ENCODE measurements at regions not wholly inside any gene's neighbourhood (a gene's known extent, or its start where the extent isn't known, plus 50 kb on each side); places are given as distances from the start of the nearest gene placed in this dataset.

DNA sequence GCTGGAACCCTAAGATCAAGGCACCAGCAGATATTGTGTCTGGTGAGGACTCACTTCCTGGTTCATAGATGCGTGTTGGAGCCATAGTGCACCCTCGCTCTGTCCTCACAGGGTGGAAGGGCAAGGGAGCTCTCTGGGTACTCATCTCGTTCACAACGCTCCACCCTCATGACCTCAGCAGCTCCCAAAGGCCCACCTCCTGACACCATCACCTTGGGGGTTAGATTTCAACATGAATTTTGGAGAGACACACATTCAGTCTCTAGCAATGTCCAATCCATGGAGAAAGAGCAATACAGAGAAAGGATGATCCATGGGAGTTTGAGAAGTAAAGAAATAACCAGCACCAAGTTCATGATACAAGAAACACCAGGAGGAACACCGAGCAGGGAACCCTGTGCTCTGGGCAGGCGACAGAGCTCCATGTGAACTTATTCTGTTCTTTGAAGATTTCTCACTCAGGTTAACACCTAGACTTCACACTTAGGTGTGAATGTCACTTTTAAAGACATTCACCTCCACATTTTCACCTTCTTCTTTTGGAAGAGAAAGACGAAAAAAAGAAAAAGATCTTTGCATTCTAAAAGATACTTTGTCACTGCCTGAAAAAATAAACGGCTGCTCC, 171.8 kb upstream of the FAM9B start:
- Histone ChIP-seq H3K27me3 (ENCODE audit: control insufficient read depth, insufficient read depth, low read length) (no peaks in the 10 kb centered on the region), H3K9me3 (replicated peaks; ENCODE audit: low read length) (no peaks in the 10 kb centered on the region), H3K4me2 (ENCODE audit: low read length) (no peak overlapping the region), H3K4me3 (ENCODE audit: low read length) (no peak overlapping the region), H3K4me1 (ENCODE audit: control insufficient read depth, insufficient read depth, low read length) (no peaks in the 10 kb centered on the region), H3K9ac (ENCODE audit: low read depth, low read length) (no peak overlapping the region), H3K36me3 (ENCODE audit: insufficient read depth, low read length) (no peaks in the 10 kb centered on the region)

DNA sequence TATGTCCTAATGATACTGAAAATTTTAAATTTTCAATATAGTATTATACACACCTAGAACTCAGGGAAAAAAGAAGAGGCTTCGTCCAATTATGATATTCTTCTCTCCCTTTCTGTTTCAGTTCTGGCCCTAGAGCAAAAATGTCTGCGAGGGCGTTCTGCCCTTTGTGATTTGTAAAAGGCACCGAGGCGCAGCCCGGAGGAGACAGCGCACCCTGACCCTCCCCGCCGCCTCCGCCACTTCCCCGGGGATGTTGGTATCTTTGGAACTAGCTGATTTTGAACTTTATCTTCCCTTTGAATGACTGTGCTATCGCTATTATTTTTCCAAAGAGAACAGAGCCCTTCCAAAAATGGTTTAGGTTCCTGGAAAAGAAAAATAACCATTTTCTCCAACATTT, 173.2 kb upstream of the FAM9B start:
- Histone ChIP-seq H3K4me3 (ENCODE audit: low read length) (no peak overlapping the region), H3K27me3 (ENCODE audit: control insufficient read depth, insufficient read depth, low read length) (no peaks in the 10 kb centered on the region), H3K36me3 (ENCODE audit: insufficient read depth, low read length) (no peaks in the 10 kb centered on the region), H3K4me2 (ENCODE audit: low read length) (no peak overlapping the region), H3K4me1 (ENCODE audit: control insufficient read depth, insufficient read depth, low read length) (no peaks in the 10 kb centered on the region), H3K9ac (ENCODE audit: low read depth, low read length) (no peak overlapping the region), H3K9me3 (replicated peaks; ENCODE audit: low read length) (no peaks in the 10 kb centered on the region)

DNA sequence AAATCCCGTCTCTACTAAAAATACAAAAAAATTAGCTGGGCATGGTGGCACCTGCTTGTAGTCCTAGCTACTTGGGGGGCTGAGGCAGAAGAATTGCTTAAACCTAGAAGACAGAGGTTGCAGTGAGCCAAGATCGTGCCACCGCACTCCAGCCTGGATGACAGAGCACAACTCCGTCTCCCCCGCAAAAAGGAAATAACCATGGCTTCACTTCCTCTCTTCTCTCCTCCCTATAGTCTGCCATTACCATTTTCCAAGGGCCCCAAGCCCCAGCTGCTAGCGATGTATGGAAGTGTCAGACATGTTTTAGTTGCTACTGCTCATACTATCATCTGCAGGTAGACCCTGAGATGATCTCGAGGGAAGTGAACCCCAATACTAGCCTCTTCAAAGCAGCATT, 177.3 kb upstream of the FAM9B start:
- Histone ChIP-seq H3K9me3 (replicated peaks; ENCODE audit: low read length) (no peaks in the 10 kb centered on the region), H3K4me2 (ENCODE audit: low read length) (no peak overlapping the region), H3K4me1 (ENCODE audit: control insufficient read depth, insufficient read depth, low read length) (no peaks in the 10 kb centered on the region), H3K36me3 (ENCODE audit: insufficient read depth, low read length) (no peaks in the 10 kb centered on the region), H3K27me3 (ENCODE audit: control insufficient read depth, insufficient read depth, low read length) (no peaks in the 10 kb centered on the region), H3K9ac (ENCODE audit: low read depth, low read length) (no peak overlapping the region), H3K4me3 (ENCODE audit: low read length) (no peak overlapping the region)

DNA sequence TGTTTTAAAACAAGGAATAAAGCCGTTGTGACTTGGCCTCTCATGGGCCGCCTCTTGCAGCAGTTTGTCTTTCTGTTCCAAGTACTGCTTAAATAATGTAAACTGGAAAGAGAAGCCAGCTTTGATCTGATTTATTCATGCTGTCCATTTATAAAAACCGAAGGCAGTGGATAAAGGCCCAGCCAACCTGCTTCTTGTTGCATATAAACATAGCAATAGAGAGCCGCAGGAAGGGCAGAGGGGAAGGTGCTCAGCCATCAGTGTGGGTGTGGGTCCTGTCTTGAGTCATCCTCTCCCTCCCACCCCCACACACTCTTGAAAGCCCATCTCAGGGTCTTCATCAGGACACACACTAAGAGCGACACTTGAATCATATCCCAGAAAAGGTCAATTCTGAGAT, 187.9 kb upstream of the FAM9B start:
- Histone ChIP-seq H3K9me3 (replicated peaks; ENCODE audit: low read length) (peaks cover 2% of the 10 kb centered on the region), H3K4me1 (ENCODE audit: control insufficient read depth, insufficient read depth, low read length) (no peaks in the 10 kb centered on the region), H3K4me2 (ENCODE audit: low read length) (no peak overlapping the region), H3K4me3 (ENCODE audit: low read length) (no peak overlapping the region), H3K36me3 (ENCODE audit: insufficient read depth, low read length) (no peaks in the 10 kb centered on the region), H3K27me3 (ENCODE audit: control insufficient read depth, insufficient read depth, low read length) (no peaks in the 10 kb centered on the region), H3K9ac (ENCODE audit: low read depth, low read length) (no peak overlapping the region)

DNA sequence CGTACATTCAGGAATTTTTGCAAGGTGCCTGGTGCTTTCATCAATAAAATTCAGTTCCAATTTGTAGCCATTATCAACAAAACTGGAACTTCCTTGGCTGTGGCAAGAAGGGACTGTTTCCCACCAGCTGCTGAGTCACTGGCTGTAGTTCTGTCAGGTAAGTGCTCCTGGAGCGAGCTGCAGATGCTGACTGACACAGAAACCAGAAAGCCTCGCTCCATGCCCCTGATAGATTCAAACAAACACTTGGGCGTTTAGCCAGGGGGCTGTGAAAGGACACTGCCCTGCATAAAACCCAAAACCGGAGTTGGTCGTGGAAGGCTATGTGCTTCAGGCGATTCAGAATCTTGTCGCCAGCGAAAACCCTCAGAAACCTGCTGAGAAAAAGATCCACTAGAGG, 188.4 kb upstream of the FAM9B start:
- H3K4me3 ChIP-seq (ENCODE audit: low read length), result no peak overlapping the region

DNA sequence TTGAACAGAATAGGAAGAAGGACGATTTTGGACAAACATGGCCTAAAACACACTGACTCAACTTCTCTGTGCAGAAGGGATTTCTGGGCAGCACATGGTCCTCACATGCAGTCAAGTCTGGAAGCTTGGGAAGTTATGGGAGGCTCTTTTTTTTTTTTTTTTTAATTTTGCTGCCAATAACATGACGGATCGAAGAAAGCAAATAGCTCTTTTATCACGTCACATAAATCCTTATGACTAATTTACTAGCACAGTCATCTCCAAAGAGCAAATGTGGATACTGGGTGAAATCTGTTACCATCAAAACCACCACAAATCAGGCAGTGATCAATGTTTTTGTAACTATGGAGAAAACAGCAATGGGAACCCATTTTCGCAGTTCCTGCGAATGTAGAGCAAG, 193.3 kb upstream of the FAM9B start:
- Histone ChIP-seq H3K9me3 (replicated peaks; ENCODE audit: low read length) (no peaks in the 10 kb centered on the region), H3K27me3 (ENCODE audit: control insufficient read depth, insufficient read depth, low read length) (no peaks in the 10 kb centered on the region), H3K4me2 (ENCODE audit: low read length) (no peak overlapping the region), H3K4me3 (ENCODE audit: low read length) (no peak overlapping the region), H3K9ac (ENCODE audit: low read depth, low read length) (no peak overlapping the region), H3K4me1 (ENCODE audit: control insufficient read depth, insufficient read depth, low read length) (no peaks in the 10 kb centered on the region), H3K36me3 (ENCODE audit: insufficient read depth, low read length) (no peaks in the 10 kb centered on the region)

More for the DNA sequence above, 188.4 kb upstream of the FAM9B start:
- Histone ChIP-seq H3K9me3 (replicated peaks; ENCODE audit: low read length) (peaks cover 2% of the 10 kb centered on the region), H3K4me2 (ENCODE audit: low read length) (no peak overlapping the region), H3K4me1 (ENCODE audit: control insufficient read depth, insufficient read depth, low read length) (no peaks in the 10 kb centered on the region), H3K9ac (ENCODE audit: low read depth, low read length) (no peak overlapping the region), H3K27me3 (ENCODE audit: control insufficient read depth, insufficient read depth, low read length) (no peaks in the 10 kb centered on the region), H3K36me3 (ENCODE audit: insufficient read depth, low read length) (no peaks in the 10 kb centered on the region)

DNA sequence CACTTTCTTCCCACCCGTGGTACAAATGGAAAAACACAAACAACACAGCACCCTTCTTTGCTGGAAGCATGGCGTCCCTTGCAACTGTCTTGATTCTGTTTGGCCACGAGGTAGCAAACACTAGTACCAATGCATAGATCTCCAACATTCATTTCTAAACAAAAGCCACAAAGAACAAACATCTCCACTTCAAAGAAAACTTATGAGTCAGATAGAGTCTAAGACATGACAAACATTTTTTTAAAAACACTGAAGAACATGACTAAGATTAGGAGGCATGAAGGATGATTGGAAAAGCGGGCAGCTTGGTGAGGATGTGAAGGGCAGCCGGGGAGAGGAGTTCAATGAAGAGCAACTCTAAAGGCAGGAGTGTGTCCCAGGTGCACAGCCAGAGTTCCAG, 197.6 kb upstream of the FAM9B start:
- H3K9ac ChIP-seq (ENCODE audit: low read depth, low read length), result no peak overlapping the region
- no peaks in the 10 kb centered on the region for H3K36me3 ChIP-seq (ENCODE audit: insufficient read depth, low read length)
- no peak overlapping the region for H3K4me2 ChIP-seq (ENCODE audit: low read length)

DNA sequence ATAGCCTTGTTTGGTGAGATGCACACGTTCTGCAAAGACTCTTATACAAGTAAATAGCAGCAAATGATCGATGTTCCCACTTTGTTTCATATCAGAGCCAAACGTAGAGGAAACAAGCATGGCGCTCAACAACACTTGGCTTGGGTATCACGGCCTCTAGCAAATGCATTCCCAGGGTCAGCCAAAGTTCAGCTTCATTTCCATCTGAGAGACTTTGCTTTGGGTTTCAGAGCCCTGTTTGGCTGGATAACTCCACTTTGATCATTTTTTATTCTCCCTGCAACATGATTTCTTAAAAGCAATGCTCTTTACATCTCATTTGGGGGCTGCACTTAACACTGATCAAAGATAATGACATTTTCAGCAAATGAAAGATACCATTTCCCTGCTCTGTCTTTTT, 199.2 kb upstream of the FAM9B start:
- H3K4me2 ChIP-seq (ENCODE audit: low read length), result no peak overlapping the region
- H3K4me3 ChIP-seq (ENCODE audit: low read length), result no peak overlapping the region
- H3K9ac ChIP-seq (ENCODE audit: low read depth, low read length), result no peak overlapping the region
- H3K4me1 ChIP-seq (ENCODE audit: control insufficient read depth, insufficient read depth, low read length), result no peaks in the 10 kb centered on the region
- H3K36me3 ChIP-seq (ENCODE audit: insufficient read depth, low read length), result no peaks in the 10 kb centered on the region
- H3K9me3 ChIP-seq (replicated peaks; ENCODE audit: low read length), result no peaks in the 10 kb centered on the region
- no peaks in the 10 kb centered on the region for H3K27me3 ChIP-seq (ENCODE audit: control insufficient read depth, insufficient read depth, low read length)

More for the DNA sequence above, 197.6 kb upstream of the FAM9B start:
- no peaks in the 10 kb centered on the region for H3K4me1 ChIP-seq (ENCODE audit: control insufficient read depth, insufficient read depth, low read length)
- no peaks in the 10 kb centered on the region for H3K27me3 ChIP-seq (ENCODE audit: control insufficient read depth, insufficient read depth, low read length)
- no peaks in the 10 kb centered on the region for H3K9me3 ChIP-seq (replicated peaks; ENCODE audit: low read length)
- no peak overlapping the region for H3K4me3 ChIP-seq (ENCODE audit: low read length)

DNA sequence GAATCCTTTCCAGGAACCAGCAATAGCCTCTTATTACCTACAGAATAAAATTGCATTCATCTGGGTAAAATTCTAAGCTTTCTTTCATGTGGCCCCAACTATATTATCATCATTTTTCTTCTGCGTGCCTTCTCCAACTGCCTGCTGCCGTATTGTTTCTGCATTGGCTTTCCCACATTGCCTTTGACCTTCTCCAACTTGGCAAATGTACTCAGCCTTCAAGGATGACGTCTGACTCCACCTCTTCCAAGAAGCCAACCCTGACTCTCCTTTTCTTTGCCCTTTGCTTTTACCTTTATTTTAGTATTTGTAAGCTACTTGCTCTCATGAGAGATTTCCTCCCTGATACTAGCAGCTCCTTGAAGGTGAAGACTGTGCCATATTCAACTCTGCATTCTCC, 200.4 kb upstream of the FAM9B start:
- Histone ChIP-seq H3K9me3 (replicated peaks; ENCODE audit: low read length) (no peaks in the 10 kb centered on the region), H3K36me3 (ENCODE audit: insufficient read depth, low read length) (no peaks in the 10 kb centered on the region), H3K4me3 (ENCODE audit: low read length) (no peak overlapping the region), H3K9ac (ENCODE audit: low read depth, low read length) (no peak overlapping the region), H3K27me3 (ENCODE audit: control insufficient read depth, insufficient read depth, low read length) (no peaks in the 10 kb centered on the region), H3K4me1 (ENCODE audit: control insufficient read depth, insufficient read depth, low read length) (no peaks in the 10 kb centered on the region), H3K4me2 (ENCODE audit: low read length) (no peak overlapping the region)

DNA sequence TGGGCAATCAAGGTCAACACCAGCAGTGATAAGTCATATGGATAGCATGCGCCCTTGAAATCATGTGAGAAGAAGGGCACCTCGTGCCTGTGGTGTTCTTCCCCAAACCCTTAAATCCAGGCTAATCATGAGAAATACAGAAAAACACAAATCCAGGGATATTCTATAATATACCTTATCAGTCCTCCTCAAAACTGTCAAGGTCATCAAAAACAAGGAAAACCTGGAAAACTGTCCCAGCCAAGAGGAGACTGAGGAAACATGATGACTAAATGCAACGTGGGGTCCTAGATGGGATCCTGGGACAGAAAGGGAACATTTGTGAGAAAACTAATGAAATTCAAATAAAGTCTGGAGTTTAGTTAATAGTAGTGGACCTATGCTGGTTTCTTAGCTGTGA, 201.8 kb upstream of the FAM9B start:
- Histone ChIP-seq H3K9me3 (replicated peaks; ENCODE audit: low read length) (no peaks in the 10 kb centered on the region), H3K9ac (ENCODE audit: low read depth, low read length) (no peak overlapping the region), H3K4me2 (ENCODE audit: low read length) (no peak overlapping the region), H3K4me1 (ENCODE audit: control insufficient read depth, insufficient read depth, low read length) (no peaks in the 10 kb centered on the region), H3K4me3 (ENCODE audit: low read length) (no peak overlapping the region), H3K27me3 (ENCODE audit: control insufficient read depth, insufficient read depth, low read length) (no peaks in the 10 kb centered on the region), H3K36me3 (ENCODE audit: insufficient read depth, low read length) (no peaks in the 10 kb centered on the region)

DNA sequence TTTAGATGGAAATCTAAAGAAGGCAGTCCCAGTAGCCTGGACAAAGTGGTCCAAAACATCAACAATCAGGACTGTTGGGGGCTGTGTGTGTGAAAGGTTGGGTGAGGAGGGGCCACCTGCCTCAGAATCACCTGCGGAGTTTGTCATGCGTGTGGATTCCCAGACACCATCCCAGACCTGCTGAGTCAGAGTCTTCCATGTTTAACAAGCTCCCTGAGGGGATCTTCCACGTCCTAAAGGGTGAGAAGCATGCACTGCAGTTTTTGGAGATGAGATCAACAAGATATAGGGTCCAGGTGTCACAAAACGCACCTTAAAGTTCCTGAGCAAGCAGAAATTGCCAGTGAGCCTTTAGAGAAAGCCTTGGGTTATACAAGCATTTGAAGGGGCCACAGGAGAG, 207.0 kb upstream of the FAM9B start:
- Histone ChIP-seq H3K36me3 (ENCODE audit: insufficient read depth, low read length) (no peaks in the 10 kb centered on the region), H3K4me2 (ENCODE audit: low read length) (no peak overlapping the region), H3K4me1 (ENCODE audit: control insufficient read depth, insufficient read depth, low read length) (no peaks in the 10 kb centered on the region), H3K27me3 (ENCODE audit: control insufficient read depth, insufficient read depth, low read length) (no peaks in the 10 kb centered on the region), H3K4me3 (ENCODE audit: low read length) (no peak overlapping the region), H3K9ac (ENCODE audit: low read depth, low read length) (no peak overlapping the region), H3K9me3 (replicated peaks; ENCODE audit: low read length) (no peaks in the 10 kb centered on the region)

DNA sequence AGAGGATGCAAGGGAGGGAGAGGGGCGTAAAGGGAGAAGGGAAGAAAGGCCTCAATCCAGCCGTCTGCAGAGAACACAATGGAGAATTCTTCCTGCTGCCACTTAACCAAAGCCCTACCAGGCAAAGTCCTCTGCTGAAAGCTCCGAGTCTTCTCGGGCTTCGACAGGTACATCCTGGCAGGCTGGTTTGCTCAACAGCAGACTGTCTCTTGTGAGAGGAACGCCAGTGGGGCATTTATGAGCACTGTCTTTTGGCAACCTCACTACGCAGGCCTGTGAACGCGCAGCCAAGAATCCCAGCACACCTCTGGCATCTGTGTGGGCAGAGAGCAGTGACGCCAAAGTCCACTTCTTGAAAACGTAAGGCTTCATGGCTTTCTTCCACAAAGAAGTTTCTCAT, 207.5 kb upstream of the FAM9B start:
- H3K4me2 ChIP-seq (ENCODE audit: low read length), result no peak overlapping the region
- H3K36me3 ChIP-seq (ENCODE audit: insufficient read depth, low read length), result no peaks in the 10 kb centered on the region
- no peak overlapping the region for H3K9ac ChIP-seq (ENCODE audit: low read depth, low read length)

More for the DNA sequence above, 207.5 kb upstream of the FAM9B start:
- Histone ChIP-seq H3K9me3 (replicated peaks; ENCODE audit: low read length) (no peaks in the 10 kb centered on the region), H3K27me3 (ENCODE audit: control insufficient read depth, insufficient read depth, low read length) (no peaks in the 10 kb centered on the region), H3K4me1 (ENCODE audit: control insufficient read depth, insufficient read depth, low read length) (no peaks in the 10 kb centered on the region), H3K4me3 (ENCODE audit: low read length) (no peak overlapping the region)
